ENCODE measurements at regions not wholly inside any gene's neighbourhood (a gene's known extent, or its start where the extent isn't known, plus 50 kb on each side); places are given as distances from the start of the nearest gene placed in this dataset.

- no peak for DNase-seq
Measured at GRCh38 chr19:32168606-32169005, 176.8 kb upstream of the ZNF507 start.

DNA sequence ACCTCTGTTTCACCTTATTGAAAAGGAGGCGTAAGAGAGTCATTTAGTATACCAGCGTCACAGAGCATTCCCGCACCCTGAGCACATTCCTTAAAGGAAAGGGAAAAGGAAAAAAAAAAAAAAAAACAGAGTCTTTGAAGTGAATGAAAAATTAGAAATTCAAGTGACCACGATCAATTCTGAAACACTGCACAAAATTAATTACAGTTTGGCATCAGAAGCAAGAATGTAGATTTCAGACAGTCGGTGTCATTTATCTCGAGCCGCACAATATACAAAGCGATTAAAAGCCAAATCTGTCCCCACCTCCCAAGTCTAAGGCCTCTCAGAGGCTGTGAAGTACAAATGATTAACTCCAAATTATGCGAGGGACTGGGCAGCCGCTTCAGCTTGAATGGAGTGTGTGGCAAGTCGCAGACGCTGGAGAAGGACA, 173.7 kb upstream of the ZNF507 start:
- no peak for DNase-seq

GRCh38 chr19:32172566-32173160, 172.7 kb upstream of the ZNF507 start:
- DNase-seq = no peak

DNA sequence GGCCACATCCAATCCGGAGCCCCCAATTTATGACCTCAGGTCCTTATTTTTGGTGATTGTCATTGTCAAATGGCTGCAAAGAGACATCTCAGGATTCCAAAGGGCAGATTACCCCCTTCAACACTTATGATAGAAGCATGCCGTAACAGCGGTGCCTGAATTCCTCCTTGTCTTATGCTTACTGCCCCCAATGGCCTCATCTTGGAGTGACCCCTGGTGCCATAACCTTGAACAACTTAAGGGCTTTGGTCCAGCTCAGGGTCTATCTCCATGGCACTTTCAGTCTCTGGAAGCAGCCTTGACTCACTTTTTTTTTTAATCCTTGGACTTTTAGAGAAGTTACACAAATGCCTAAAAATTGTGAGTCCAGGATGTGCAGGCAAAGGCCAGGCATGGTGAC, 171.6 kb upstream of the ZNF507 start:
- no peak for DNase-seq

- DNase-seq = peak in 1 of 3 donors; percentile 2
Measured at GRCh38 chr19:32174386-32175113, 170.9 kb upstream of the ZNF507 start.

DNA sequence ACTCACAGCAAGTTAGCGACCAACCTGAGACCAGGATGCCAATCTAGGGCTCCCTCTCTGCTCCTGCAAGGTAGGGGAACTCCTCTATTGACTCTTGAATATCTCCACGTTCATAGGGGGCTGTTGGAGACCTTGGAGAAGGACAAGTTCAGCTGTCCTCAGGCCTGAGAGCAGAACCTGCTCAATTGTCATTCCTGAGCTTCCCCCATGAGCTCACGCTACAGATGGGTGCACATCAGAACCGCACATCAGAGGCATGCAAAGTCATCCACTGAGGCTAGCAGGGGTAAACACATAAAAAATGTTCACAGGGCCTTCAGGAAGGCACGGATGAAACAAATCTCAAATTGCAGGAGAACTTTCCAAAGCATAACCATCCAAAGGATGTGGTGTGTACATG, 168.8 kb upstream of the ZNF507 start:
- no peak for DNase-seq

- DNase-seq = no peak
Measured at GRCh38 chr19:32177686-32178085, 167.7 kb upstream of the ZNF507 start.

- DNase-seq = no peak
Measured at GRCh38 chr19:32178401-32178800, 167.0 kb upstream of the ZNF507 start.

DNA sequence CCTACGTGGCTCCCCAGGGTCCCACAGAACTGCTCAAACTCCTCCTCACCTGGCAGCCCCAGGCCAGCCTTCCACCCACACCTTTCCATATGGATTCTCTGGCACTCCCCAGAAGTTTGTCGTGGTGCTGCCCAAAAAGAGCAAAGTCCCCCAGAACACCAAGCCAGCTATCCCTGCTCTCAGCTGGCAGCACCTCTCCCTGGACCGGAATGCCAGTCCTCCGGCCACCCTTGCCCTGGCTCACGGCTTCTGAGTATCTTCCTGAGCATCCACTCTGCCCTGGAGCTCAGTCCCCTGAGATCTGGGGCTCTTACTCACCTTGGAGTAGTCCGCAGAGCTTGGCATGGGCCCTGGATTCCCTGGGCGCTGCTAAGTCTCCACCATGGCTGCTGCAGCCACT, 166.5 kb upstream of the ZNF507 start:
- DNase-seq = no peak

DNA sequence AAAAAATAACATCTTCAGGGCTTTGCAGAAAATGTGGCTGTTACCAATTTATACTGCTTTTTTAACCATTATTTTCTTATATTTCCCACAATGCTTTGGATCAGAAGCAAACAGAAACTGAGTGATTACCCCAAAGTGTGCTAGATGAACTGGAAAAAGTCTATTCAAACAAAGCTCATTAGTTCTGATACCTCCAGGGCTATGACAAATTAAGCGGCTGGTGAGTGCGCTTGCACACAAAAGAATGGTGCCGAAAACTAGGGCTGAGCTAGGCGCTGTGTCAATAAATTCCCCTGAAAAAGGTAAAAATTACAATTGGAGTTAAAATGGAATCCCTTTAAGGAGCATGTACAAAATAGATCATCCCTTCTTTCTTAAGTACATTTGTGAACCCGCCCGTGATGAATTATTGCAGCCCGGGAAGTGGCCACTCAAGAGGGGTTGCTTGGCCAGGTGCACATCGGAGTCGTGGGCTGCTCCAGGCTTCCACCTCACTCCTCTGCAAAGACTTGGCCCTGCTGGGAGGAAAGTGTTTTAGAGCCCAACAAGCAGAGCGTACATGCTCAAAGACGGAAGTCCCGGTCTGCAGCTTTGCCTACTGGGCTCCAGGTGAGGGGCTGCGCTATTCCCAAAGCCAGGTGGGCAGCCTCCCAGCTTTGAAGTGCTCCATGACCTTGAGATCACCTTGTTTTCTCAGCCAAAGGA, 164.0 kb upstream of the ZNF507 start:
- DNase-seq = no peak

GRCh38 chr19:32186542-32187330, 158.7 kb upstream of the ZNF507 start:
- no peak for DNase-seq

- DNase-seq = no peak
Measured at GRCh38 chr19:32188921-32189320, 156.5 kb upstream of the ZNF507 start.

DNA sequence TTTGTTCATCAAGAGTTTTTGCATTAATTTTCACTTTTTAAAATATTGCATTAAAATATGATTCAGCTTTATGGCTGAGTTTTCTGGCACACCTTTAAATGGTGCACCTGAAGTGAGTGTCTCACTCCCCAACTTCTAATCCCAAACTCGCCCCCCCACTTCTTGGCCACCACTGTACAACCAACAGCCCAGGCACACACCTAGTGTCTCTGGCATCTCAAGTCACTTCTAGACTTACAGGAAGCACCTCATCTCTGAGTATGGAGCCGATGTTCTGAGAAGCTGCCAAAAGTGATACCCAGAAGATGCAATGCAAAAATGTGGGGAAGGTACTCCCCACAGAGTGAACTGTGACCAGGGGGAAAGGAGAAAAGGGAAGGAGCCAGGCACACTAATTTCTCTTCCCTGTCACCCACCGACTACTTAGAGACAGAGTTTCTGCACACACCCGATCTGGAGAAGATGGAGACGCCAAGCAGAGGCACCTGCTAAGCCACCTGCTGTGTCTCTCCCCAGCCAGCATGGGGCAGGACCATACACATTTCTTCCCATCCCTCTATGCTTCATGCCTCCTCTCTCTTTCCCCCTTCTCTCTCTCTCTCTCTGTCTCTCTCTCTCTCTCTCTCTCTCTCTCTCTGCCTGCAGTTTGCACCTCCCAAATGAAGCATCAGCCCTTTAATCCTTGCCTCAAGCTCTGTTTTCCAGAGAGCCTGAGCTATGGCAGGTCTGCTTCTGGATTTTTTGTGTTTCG, 155.3 kb upstream of the ZNF507 start:
- no peak for DNase-seq

- no peak for DNase-seq
Measured at GRCh38 chr19:32191921-32192320, 153.5 kb upstream of the ZNF507 start.

DNA sequence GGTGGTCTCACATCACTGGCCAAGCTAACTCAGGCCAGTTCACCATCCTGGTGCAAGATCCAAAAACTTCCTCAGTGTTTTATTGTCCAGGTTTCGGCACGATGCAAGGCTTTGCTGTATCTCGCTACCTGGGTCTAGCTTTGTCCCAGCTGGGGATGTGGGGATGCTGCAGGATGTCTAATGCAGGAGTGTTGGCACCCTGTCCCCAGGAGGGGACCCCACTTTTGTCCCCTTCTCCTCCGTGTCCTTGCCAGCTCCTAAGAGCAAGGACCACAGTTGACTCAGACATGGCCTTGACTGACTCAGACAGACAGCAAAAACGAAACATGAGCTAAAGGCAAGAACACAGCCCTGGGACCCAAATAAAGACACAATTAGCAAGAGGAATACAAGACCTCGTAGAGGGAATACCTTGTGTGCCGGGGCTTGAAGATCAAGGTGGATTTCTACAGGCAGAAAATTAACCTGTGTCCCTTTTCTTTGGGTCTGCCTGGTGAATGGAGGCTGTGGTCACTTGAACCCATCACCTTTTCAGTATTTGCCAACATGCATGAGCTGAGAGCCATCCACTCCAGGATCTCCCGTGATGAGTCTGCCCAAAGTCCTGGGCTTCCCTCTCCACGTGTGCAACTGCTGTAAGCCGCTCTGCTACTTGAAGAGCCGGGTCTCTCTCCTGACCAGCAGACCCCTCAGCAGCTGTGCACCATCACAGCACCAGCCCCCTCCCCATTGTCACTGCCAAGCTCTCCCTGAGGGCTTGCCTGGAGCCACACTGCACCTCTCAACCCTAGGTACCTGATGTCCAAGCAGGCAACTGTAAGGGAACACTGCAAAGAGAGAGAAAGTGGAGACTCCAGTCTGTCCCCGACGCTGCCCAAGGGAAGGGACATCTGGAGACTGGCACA, 149.5 kb upstream of the ZNF507 start:
- DNase-seq = no peak

DNA sequence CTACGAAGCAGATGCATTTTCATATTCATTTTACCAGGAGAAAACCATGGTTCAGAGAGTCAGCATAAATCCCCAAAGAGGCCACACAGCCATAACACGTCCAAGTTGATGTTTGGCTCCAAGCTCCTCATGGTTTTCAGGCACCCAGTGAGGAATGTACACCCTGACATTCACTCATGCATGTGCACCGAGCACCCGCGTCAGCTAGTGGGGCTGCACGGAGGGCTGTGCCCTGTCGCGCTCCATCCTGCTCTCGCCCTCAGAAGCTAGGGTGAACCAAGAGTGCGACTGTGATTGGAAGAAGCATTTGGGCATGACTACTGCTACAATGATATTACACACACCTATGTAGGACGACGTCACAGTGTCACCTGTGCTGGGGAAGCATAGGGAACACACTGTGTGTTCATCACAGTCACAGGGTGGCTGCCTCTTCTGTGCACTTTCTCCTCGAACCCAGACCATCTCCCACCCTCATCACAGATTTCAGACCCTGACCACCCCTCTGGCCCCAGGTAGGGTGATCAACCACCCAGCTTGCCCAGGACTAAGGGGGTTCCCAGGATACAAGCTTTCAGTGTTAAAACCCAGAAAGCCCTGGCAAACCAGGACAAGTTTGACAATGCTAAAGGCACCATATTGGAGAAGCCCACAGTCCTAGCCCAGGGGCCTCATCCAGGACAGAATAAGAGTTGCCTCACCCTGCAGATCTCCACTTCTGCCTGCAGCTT, 148.6 kb upstream of the ZNF507 start:
- no peak for DNase-seq

GRCh38 chr19:32197896-32198882, 147.2 kb upstream of the ZNF507 start:
- DNase-seq = no peak

- DNase-seq = no peak
Measured at GRCh38 chr19:32199501-32200040, 145.8 kb upstream of the ZNF507 start.

All from muscle of back (tissue), 3 donors.